Fibroblast of skin of right biceps (primary cell): ENCODE measurements at regions not wholly inside any gene's neighbourhood (a gene's known extent, or its start where the extent isn't known, plus 50 kb on each side); places are given as distances from the start of the nearest gene placed in this dataset.

Experiments
- DNase-seq: peaks from one replicate; pipeline ENCODE4 v3.0.0-alpha.2; 2013

DNA sequence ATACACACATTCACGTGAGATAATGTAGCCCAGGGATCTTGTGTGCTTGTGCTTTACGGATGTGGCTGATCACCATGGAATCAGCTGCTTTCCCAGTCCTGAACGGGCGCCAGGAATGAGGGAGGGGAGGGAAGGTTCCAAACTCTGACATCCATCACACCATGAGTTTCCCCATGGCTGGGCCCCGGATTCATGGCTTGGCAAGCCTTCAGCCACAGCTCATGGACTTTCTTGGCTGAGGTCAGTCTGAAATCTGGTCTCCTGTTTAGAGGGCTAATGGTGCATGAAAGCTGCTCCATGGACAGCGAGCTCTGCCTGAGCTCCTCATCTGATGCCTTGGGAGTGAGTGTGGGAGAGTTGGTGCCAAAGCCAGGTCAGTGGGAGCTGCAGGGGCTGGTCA, 767.6 kb upstream of the EEF2KMT start:
- DNase-seq, result no peak

DNA sequence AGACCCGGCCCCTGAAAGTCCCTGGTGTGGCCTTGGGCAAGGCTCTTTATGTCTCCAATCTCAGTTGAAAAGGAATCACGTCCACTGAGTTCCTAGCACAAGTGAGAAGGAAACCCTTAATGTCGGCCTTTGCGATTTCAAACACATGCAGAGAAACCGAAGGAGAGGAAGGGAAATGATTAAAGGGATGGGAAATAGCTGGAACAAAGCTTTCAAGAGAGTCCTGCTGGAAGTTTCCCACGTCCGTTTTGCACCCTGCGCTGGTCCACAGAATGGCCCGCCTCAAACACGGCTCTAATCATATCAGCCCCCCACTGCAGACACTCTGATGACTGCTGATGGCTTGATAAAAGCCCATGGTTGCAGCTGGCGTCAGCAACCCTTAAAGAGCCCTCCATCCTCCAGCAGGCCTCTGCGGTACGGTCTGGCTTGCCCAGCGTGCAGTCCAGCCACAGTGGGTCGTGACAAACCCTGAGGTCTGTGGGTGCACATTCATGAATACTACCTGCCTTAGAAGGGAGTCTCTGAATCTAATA, 765.5 kb upstream of the EEF2KMT start:
- no peak for DNase-seq

DNA sequence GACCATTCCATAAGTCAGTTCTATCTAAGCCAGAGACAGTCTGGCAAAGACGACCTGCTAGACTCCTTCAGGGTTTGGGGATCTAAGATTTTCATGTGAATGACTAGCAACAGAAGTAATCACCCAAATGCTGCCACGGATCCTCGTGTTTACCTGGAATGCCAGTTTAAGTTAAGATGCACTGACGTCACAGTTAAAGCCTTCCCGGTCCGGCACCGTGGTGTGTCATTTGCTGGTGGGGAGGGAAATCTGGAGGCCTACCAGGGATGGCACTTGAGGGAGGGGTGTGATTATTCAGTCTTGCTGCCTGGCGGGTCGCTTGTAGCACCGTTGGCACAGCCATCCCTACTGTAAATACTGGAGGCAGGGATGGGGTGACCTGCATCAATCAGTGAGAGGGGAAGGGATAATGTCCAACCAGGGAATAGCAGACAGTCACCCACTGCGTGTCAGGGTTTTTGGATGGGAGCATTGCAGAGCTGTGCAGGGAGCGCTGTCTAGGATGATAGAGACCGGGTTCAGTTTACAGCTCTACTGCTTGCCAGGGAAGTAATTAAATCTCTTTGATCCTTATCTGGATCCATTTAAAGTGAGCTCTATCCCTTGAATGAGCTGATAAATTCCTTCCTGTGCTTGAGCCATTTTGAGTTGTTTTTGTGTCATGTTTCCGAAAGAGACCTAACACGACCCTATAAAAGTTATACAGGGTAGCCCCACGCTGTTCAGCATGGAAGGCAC, 764.7 kb upstream of the EEF2KMT start:
- DNase-seq, result no peak

DNA sequence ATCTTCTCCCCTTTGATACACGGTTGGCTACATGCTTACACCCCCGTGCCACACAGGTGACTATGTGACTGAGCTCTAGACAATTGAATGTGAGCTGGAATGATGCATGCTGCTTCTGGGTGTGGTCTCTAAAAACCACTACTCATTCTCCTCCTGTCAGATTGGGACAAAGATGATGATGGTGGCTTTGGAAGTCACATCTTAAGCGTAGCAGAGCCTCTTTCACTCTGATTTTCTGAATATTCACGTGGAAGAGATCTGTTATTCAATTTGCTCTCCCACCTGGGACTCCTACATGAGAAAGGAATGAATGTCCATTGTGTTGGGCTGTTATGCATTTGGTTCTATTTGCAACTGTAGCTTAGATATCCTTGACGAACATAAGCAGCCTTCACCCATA, 763.6 kb upstream of the EEF2KMT start:
- no peak for DNase-seq

DNA sequence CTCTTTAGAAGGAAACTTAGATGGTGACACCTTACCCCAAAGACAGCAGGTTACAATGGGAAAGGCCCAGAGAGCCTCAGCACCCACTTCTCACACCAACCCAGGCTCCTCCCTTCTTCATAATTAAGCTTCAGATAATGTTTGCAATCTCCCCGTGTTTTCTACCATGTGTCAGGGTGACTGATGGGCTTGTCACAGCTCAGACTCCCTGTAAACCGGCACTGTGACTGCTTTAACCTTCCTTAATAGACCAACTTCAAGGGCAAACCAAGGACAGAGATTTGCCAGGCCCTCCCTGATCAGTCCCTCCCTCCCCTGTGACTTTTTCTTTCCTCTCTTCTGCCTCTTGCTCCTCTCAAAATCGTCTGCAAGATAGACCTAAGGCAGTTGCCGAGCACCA, 760.6 kb upstream of the EEF2KMT start:
- no peak for DNase-seq

GRCh38 chr16:5854027-5854426, 756.4 kb upstream of the EEF2KMT start:
- no peak for DNase-seq

DNA sequence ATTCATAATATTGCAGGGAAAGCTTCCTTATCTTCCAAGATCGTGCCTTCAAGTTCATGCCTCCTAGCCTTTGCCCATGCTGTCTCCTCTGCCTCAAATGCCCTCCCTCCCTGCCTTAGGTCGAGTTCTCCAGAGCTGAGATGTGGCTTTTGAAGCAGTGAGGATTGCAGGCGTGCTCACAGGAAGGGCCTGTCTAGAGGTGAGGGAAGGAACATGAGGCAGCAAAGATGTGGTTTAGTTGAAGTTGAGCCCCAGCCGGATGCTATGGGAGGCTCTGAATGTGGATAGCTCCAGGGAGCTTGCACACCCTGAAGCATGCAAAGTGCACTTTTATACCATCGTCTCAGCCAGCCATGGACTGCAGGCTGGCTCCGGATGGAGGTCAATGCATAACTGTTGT, 754.6 kb upstream of the EEF2KMT start:
- no peak for DNase-seq

- no peak for DNase-seq
Observed at GRCh38 chr16:5851393-5851982, 753.9 kb upstream of the EEF2KMT start.

DNA sequence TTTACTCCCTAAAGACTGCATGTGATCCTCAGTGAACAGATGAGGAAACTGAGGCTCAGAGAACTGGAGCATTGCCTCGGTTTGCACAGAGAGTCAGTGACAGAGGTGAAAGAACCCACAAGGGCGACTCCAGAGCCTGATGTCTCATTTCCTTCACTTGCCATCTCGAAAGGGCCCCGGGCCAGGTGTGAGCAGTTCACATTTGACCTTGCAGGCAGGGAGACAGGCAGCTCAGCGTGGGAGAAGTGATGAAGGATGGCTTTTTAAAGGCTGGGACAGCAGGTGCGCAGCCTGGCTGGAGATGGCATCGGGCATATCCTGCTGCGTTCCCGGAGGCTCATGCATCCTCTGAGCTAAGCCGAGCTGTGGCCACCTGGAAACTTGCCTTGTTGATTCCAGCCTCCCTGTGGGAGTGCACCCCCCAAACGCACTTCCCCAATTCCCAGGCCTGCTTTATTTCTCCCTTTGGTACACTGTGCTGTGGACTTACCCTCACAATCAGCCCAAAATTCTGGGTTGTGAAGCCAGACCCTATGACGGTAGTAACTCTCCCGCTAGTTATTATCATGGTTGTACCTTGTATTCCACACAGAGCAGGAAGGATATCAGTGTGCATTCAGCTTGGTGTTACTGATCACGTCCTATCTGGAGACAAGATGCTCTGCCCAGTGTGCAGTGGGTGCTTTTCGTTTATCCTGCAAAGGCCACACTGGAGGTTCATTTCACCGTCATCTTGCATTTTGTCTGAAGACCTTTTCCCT, 753.2 kb upstream of the EEF2KMT start:
- no peak for DNase-seq

GRCh38 chr16:5845046-5845445, 747.5 kb upstream of the EEF2KMT start:
- DNase-seq, result no peak

DNA sequence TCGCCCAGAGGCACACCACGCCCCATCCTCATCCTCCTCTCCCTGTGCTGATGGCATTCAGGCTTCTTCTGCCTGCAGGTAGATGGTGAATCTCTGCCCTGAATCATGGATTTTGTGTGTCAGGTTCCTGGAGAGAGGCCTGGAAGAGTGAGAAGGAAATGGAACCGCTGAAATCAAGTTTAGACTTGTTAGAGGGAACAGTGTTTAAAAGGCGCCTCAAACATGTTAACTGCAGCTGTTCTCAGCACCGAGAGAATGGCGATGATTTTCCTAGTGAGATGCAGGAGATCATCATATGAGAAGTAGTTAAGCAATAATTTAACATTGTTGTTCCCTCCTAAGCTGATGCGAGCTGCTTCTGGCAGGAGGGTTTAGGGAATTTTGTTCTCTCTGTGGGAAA, 744.4 kb upstream of the EEF2KMT start:
- no peak for DNase-seq

DNA sequence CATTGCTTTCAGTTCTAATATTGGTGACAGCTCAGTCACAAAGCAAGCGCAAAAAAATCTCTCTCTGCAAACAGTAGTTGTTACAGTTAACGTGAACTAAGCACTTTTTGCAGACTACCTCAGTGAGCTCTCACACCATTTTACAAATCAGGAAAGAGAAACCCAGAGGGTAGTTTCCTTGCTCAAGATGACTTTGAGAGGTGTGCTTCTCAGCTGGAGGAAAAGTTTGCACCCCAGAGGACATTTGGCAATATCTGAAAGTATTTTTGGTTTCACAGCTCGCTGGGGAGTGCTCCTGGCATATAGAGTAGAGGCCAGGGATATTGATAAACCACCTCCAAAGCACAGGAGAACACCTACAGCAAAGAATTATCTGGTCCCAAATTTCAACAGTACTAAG, 741.1 kb upstream of the EEF2KMT start:
- DNase-seq, result no peak

DNA sequence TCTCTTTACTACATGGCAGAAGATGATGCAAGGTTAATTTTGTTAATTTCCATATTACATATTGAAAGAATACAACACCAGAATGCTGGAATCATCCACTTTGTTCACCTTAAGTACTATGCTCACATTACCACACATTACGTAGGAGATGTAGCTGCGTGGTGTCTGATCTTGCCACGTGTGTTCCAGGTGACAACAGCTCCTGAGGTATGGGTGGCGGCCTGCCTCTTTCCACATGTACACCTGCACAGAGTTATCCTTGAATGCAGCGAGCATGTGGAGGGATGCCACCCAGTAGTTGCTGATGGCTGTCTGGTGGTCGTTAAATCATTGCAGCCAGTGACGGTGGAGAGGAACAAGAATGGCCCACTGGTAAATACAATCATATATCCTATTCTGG, 740.5 kb upstream of the EEF2KMT start:
- no peak for DNase-seq

DNA sequence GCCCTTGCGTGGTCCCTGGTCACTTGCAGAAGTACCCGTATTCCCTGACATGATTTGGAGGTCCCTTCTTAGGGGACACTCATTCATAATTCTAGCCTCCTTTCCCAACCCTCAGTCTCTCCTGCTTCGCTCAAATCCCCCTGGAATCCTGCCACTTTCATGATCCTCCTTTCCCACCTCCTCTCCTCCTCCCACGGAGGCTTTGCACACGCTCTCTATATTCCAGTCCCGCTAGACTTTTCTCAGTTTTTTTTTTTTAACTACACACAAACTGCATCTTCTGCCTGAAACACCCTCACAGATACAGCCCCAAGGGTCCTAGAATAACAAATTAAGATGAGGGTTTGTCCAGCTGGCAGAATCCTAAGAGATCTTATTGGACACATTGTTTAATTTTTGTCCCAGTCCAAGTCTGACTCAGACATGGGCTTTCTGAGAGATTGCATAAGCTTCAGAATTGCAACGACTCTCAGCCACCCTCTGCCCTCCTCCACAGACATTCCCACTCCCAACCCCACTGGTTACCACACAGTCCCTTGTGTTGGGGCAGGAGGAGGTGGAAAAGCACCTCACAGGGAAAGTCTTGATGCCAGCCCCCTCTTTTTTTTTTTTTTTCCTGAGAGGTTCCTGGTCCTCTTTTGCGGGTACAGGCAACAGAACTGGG, 739.5 kb upstream of the EEF2KMT start:
- peak; percentile 4 for DNase-seq

GRCh38 chr16:5835876-5836275, 738.3 kb upstream of the EEF2KMT start:
- DNase-seq, result no peak

GRCh38 chr16:5826332-5826731, 728.7 kb upstream of the EEF2KMT start:
- no peak for DNase-seq

DNA sequence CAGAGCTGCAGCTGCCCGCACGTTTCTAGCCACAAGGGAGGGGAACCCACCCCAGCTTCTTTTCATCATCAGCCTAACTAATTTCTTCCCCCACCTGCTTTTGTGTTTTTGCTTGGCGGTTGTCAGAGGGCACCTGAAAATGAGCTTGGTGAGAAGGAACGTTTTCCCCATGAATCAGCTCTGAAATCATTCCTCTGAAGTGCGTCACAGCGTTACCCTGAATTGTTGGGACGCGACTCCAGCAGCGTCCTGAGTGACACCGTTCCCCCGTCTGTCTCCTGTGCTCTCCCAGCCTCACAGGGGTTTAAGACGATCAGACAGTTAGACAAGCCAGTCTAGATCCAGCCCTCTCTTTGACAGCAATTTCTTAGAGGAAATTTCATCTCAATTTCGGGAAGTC, 722.9 kb upstream of the EEF2KMT start:
- DNase-seq, result no peak

DNA sequence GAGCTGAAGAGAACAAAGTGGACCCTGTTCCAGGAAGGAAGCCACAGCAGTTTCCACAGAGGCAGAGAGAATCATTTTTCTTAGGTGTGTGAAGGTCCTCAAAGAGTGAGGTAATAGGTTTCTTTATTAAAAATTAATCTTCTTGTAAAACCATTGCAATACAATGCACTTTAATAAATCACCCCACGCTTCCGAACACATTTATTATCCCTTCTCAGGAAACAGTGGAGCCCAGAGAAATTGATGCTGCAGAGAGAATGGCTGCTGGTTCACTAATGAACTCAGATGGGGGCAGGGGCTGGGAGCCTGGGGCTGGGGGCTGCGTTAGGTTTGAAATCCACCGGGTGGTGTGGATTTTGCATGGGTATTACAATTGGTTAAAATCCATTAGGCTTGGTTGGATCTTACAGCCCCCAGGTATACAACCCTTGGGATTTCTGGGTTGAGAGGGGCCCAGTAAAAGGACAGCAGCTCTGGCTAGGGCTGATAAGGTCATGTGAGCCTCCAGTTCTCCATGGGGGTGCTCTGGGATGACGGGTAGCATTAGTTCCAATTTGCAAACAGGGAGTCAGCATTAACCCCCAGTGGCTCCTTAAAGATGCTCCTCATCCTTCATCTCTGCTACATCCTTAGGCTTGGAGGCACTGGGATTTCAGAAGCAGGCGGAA, 718.1 kb upstream of the EEF2KMT start:
- no peak for DNase-seq

DNA sequence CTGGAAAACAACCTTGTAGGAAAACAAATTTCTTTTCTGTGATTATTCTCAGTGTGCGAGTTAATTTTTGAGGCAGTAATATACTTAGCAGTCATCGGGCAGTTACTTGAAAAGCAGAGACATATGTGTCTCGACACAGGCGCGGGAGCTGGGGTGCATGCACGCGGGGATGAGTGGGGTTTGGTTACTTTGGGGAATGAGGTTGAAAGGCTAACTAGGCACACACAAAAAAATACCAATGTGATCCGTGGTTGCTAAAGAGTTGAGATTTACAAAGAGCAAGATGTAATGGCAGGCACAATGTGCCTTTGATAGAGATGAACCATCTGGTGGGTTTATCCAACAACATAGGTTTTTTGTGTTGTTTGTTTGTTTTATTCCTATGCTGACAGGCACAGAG, 703.8 kb upstream of the EEF2KMT start:
- DNase-seq, result no peak

GRCh38 chr16:5793556-5793955, 696.0 kb upstream of the EEF2KMT start:
- no peak for DNase-seq

- no peak for DNase-seq
Observed at GRCh38 chr16:5791011-5791657, 693.5 kb upstream of the EEF2KMT start.

GRCh38 chr16:5790512-5790911, 692.9 kb upstream of the EEF2KMT start:
- DNase-seq, result no peak
